Dermis microvascular lymphatic vessel endothelial cell (primary cell): ENCODE measurements at regions not wholly inside any gene's neighbourhood (a gene's known extent, or its start where the extent isn't known, plus 50 kb on each side); places are given as distances from the start of the nearest gene placed in this dataset.
"Not testable (repeated sequence)": the region's sequence is repeated elsewhere in the genome, so short reads cannot be mapped to it uniquely, and the experiment has no call there.

Experiments
- DNase-seq, 2 donors: peaks; one replicate each; pipeline versions ENCODE4 v3.0.0 to v3.0.0-alpha.2; 2010; ENCODE audit warnings: low read depth in 2 of 2

GRCh38 chr7:145471883-145472282 is 636.0 kb upstream of the TPK1 start:
- DNase-seq = no peak

DNA sequence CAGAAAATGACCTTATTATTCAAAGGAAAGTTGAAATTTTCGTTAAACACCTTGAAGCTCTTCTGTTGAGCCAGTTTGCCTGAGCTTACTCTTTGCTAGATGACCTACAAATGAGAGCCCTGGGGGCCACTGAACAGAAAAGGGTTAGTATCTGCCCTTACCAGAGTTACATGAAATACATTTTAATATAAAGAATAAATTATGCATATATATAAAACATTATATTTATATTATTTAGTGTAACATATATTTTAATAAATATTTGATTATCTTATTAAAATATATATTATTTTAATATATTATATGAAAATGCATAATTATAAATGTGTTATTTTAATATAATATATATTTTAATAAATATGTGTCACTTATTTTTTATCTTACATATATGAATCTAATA is 628.4 kb upstream of the TPK1 start:
- DNase-seq = no peak

- no peak for DNase-seq
Observed at GRCh38 chr7:145462463-145462862, 626.6 kb upstream of the TPK1 start.

GRCh38 chr7:145434811-145435210 is 599.0 kb upstream of the TPK1 start:
- no peak for DNase-seq

DNA sequence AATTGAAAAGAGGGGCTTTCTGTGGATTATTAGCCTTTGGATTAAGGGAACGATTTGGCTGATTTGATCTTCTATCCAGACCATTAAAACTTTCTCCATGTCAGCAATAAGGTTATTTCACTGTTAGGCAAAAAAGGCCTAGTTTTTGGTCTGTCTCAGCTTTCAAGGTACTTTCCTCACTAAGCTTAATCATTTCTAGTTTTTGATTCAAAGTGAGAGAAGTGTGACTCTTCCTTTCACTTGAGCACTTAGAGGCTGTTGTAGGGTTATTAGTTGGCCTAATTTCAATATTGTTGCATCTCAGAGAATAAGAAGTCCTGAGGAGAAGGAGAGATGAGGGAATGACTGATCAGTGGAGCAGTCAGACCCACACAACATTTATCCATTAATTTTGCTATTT is 596.0 kb upstream of the TPK1 start:
- DNase-seq = no peak

DNA sequence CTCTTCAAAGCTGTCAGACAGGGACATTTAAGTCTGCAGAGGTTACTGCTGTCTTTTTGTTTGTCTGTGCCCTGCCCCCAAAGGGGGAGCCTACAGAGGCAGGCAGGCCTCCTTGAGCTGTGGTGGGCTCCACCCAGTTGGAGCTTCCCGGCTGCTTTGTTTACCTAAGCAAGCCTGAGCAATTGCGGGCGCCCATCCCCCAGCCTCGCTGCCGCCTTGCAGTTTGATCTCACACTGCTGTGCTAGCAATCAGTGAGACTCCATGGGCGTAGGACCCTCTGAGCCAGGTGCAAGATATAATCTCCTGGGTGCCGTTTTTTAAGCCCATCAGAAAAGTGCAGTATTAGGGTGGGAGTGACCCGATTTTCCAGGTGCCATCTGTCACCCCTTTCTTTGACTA is 582.6 kb upstream of the TPK1 start:
- not testable (repeated sequence) for DNase-seq

- DNase-seq = no peak
Observed at GRCh38 chr7:145411066-145411465, 575.2 kb upstream of the TPK1 start.

DNA sequence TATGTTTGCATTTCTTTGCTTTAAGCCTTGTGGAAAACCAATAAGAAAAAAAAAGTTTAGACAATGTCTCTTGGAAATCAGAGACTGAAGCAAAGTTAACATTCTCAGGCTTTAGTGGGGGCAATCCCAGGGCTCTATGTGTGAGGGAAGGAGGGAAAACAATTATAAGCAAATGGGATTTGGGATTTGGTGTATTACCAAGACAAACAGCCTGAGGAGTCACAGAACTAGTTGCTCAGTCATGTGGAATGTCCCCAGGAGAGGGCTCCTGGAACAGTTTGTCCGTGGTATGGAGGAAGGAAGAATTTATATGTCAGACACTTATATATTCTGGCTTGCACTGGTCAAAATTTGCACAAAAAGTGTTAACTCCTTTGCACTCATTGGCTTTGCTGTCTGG is 562.9 kb upstream of the TPK1 start:
- DNase-seq = no peak

DNA sequence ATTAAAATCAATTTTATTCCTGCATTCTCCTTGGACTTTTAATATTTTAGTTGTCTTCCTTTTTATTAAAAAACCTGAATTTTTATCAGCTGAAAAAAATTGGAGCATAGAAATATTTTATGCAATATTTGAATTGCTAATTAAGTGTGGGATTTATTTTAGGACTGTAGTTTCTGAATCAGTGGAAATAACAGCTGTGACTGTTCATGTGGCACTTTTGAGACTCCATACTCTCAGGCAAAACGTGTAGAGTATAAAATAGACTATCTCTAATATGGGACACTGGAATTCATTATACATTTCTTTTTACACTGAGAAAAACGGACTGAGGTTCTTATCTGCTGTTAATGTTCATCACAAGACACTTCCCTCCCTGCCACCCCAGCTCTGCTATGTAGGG is 558.3 kb upstream of the TPK1 start:
- DNase-seq = no peak

DNA sequence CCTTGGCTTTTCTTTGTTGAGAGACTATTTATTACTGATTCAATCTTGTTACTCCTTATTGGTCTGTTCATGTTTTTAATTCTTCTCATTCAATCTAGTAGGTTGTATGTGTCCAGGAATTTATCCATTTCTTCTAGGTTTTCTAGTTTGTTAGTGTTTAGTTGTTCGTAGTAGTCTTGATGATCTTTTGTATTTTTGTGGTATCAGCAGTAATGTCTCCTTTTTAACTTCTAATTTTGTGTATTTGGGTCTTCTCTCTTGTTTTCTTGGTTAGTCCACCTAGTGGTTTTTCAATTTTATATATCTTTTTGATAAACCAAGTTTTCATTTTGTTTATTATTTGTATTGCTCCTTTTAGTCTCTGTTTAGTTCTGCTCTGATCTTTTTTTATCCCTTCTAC is 546.9 kb upstream of the TPK1 start:
- no peak for DNase-seq

- no peak for DNase-seq
Observed at GRCh38 chr7:145378197-145378596, 542.3 kb upstream of the TPK1 start.

DNA sequence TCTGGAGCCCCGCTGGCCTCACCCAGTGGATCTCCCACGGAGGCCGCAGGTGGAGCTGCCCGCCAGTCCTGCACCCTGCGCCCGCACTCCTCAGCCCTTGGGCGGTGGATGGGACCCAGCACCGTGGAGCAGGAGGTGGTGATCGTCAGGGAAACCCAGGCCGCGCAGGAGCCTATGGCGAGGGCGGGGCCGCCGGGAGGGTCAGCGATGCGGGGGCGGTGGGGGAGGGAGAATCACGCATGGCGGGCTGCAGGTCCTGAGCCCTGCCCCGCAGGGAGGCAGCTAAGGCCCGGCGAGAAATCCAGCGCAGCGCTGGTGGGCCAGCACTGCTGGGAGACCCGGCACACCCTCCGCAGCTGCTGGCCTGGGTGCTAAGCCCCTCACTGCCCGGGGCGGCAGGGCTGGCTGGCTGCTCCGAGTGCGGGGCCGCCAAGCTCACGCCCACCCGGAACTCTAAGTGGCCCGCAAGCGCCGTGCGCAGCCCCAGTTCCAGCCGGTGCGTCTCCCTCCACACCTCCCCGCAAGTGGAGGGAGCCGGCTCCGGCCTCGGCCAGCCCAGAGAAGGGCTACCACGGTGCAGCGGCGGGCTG is 524.8 kb upstream of the TPK1 start:
- DNase-seq = no peak

DNA sequence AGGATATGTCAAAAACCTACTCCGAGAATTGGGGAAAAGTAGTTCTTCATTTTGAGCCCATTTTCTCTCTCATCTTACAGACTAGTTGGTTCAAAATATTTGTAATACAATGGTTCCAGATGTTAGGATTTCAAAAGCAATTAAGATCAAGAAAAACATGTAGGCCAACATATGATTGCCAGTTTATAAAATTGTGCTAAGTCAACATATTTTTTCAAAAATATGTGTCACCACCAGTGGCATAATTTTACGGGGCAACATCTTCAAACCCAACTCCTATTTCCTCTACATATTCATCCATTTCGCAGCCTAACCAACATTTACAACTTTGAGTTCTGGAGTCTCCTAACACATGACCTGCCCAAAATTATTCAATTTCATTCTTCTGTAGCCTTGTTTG is 514.5 kb upstream of the TPK1 start:
- no peak for DNase-seq

DNA sequence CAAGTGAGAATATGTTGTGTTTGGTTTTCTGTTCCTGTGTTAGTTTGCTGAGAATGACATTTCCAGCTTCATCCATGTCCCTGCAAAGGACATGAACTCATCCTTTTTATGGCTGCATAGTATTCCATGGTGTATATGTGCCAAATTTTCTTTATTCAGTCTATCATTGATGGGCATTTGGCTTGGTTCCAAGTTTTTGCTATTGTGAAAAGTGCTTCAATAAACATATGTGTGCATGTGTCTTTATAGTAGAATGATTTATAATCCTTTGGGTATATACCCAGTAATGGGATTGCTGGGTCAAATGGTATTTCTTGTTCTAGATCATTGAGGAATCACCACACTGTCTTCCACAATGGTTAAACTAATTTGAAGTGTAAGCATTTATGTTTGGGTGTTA is 513.6 kb upstream of the TPK1 start:
- not testable (repeated sequence) for DNase-seq

- DNase-seq = no peak
Observed at GRCh38 chr7:145347271-145347670, 511.4 kb upstream of the TPK1 start.

- no peak for DNase-seq
Observed at GRCh38 chr7:145339319-145339718, 503.5 kb upstream of the TPK1 start.

- DNase-seq = no peak
Observed at GRCh38 chr7:145331522-145331921, 495.7 kb upstream of the TPK1 start.

DNA sequence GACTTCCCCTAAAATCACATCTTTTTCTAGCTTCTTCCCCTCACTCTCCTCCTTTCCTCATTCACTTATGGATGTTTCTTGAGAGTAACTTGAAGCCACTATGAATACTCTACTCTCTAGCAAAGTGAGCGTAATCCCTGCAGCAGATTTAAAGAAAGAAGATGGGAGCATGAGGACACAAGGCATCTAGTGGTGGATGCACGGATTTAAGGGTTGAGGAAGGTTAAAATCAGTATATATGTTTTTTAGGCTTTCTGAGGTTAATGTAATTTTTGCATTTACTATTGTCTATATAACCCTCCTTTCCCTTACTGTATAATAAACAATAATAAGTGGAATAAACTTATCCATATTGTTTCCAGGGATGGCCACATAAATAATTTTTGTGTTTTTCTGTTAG is 495.2 kb upstream of the TPK1 start:
- no peak for DNase-seq

- DNase-seq = no peak
Observed at GRCh38 chr7:145327646-145328045, 491.8 kb upstream of the TPK1 start.

DNA sequence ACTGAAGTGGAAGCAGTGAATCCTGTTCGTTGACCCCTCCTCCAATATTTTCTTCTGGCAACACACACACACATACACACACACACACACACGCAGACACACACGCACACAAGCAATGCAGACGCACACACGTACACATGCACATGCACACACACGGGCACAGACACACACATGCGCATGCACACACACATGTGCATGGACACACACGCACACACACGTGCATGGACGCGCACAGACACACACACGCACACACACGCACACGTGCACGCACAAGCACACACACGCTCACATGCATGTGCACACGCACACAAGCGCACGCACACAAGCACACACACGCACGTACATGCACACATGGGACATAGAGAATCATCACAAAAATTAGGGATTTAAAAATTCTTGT is 488.2 kb upstream of the TPK1 start:
- no peak for DNase-seq

DNA sequence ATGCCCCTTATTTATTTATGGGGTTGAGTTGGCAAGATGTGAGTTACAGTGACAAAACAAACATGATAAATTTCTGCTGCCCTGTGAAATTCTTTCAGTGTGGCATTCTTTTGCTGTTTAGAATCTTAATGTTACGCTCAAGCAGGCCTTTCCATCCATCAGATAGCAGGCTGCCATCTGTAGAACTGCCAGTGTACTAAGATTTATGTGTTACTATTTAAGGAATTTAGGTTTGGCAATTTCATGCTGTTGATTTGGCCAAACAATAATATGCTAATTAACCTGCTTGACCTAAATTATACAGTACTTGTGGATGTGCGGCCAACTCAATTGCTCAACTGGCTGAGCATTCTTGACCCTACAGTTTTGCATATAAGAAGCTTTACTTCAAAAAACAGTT is 477.7 kb upstream of the TPK1 start:
- no peak for DNase-seq

- DNase-seq = no peak
Observed at GRCh38 chr7:145293754-145294153, 457.9 kb upstream of the TPK1 start.

DNA sequence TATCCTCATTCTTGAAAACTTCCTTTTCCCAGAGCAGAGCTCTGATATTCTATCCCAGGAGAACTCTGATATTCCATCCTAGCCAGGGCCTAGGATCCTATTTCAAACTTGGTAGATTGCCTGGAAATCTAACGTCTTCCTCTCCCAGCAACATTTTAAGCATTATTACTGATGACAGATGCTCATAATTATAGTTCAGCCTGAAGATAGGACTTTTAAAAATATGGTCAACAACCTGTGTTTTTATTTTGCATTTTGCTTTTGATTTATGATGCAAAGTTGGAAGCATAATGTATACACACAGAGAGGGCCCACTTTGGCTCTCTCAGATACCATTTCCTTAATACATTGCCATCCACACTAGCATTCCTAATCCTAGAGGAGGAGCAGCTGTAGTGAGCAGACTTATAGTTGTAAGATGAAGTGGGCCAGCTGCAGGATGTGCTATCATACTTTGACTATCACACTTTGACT is 457.4 kb upstream of the TPK1 start:
- DNase-seq = no peak

GRCh38 chr7:145289384-145289783 is 453.5 kb upstream of the TPK1 start:
- DNase-seq = no peak
